ENCODE measurements at regions not wholly inside any gene's neighbourhood (a gene's known extent, or its start where the extent isn't known, plus 50 kb on each side); places are given as distances from the start of the nearest gene placed in this dataset.

DNA sequence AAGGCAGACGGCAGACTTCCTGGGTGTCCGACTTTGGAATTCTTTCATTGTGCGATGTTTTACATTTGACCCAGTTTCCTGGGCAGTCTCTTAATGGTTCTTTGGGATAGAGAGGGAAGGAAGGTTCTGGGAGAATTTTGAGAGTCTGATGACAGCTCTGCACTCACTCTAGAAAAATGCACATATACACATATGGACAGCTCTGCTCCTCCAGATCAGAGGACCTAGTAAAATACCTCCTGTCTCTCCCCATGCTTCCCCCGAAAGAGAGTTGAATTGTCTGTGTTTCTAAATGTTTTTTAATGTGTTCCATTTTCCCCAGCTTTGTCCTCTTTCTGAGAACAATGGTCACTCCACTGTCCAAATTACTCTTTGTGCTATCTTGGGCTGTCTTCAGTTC is 102.0 kb upstream of the CXCR4 start:
- DNase-seq (ENCODE audit: low spot score) = no peak
- no peak for TF ChIP-seq CTCF (IDR thresholded peaks at IDR 0.05; ENCODE audit: borderline replicate concordance, control extremely low read depth, extremely low read depth, insufficient read depth, missing control alignments)
- in situ Hi-C loops (cut with MboI; ENCODE audit: low sequenced_read_pairs, unreplicated experiment) = no loop called here

- no peak for TF ChIP-seq CTCF (IDR thresholded peaks at IDR 0.05; ENCODE audit: borderline replicate concordance, control extremely low read depth, extremely low read depth, insufficient read depth, missing control alignments)
- in situ Hi-C loops (cut with MboI; ENCODE audit: low sequenced_read_pairs, unreplicated experiment) = no loop called here
- no peak for DNase-seq (ENCODE audit: low spot score)
Observed at GRCh38 chr2:136219341-136219740, 101.4 kb upstream of the CXCR4 start.

GRCh38 chr2:136217996-136218395 is 100.0 kb upstream of the CXCR4 start:
- no peak for DNase-seq (ENCODE audit: low spot score)
- no peak for TF ChIP-seq CTCF (IDR thresholded peaks at IDR 0.05; ENCODE audit: borderline replicate concordance, control extremely low read depth, extremely low read depth, insufficient read depth, missing control alignments)
- in situ Hi-C loops (cut with MboI; ENCODE audit: low sequenced_read_pairs, unreplicated experiment) = no loop called here

GRCh38 chr2:136215908-136216472 is 98.0 kb upstream of the CXCR4 start:
- no peak for TF ChIP-seq CTCF (IDR thresholded peaks at IDR 0.05; ENCODE audit: borderline replicate concordance, control extremely low read depth, extremely low read depth, insufficient read depth, missing control alignments)
- DNase-seq (ENCODE audit: low spot score) = no peak
- in situ Hi-C loops (cut with MboI; ENCODE audit: low sequenced_read_pairs, unreplicated experiment) = no loop called here

- no peak for DNase-seq (ENCODE audit: low spot score)
- no peak for TF ChIP-seq CTCF (IDR thresholded peaks at IDR 0.05; ENCODE audit: borderline replicate concordance, control extremely low read depth, extremely low read depth, insufficient read depth, missing control alignments)
Observed at GRCh38 chr2:136215449-136215848, 97.5 kb upstream of the CXCR4 start.

DNA sequence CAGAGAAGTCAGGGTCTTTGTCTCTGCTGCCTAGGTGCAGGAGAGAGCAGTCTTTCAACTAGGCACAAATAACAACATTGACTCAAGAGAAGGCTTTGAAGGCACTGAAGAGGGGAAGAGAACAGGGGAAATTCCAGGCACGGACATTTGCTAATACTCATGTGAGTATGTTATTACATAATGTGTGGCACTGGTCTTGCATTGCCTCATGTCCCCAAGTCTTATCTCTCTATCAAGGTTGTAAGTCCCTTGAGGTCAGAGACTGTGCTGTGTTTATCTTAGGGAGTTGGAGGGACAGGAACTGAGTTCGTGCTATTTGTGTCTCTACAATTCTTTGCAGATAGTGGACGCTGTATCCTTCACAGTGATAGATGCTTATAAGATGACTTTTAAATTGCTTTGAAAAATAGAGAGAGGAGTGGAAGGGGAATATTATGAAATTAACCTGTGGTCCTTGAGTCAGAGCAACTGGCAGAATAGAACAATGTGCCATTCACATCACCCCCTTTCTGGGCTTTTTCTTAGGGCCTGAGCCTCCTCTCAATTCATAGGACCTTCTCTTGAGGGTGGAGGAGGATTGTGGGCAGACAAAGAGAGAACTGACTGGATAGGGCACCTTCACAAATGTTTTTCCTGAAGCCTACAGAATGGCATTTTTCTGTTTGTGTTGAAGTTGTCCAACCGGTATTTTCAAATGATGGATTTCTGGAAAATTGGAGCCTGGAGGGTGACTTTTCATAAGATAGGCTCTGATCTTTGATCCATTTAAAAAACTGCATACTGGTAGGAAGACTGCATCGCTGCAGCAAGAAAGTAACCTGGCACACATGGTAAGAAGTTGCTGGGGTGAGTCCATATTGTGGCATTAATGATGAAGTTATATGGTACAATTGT is 96.6 kb upstream of the CXCR4 start:
- TF ChIP-seq CTCF (IDR thresholded peaks at IDR 0.05; ENCODE audit: borderline replicate concordance, control extremely low read depth, extremely low read depth, insufficient read depth, missing control alignments) = no peak
- DNase-seq (ENCODE audit: low spot score) = no peak
- in situ Hi-C loops (cut with MboI; ENCODE audit: low sequenced_read_pairs, unreplicated experiment) = no loop called here

More at GRCh38 chr2:136215449-136215848, 97.5 kb upstream of the CXCR4 start:
- in situ Hi-C loops (cut with MboI; ENCODE audit: low sequenced_read_pairs, unreplicated experiment) = no loop called here
